HEK293 (cell line): ENCODE measurements at regions not wholly inside any gene's neighbourhood (a gene's known extent, or its start where the extent isn't known, plus 50 kb on each side); places are given as distances from the start of the nearest gene placed in this dataset.

Source experiments
- CTCF ChIA-PET: fragments of 350-600 bp; formaldehyde crosslinking; extraction: SDS; loops from one replicate; lab custom pipeline; 2021; ENCODE audit warnings: antibody characterized with exemption; lab: Yijun Ruan, JAX
- POLR2A ChIA-PET: fragments of 300-600 bp; formaldehyde crosslinking; extraction: SDS; loops from one replicate; lab custom pipeline; 2020; ENCODE audit warnings: antibody characterized with exemption, inconsistent platforms; lab: Yijun Ruan, JAX
- H3K27ac ChIP-seq: fragments of 200-500 bp; sonication (Bioruptor generic); 2 replicates; pipeline ENCODE4 v1.5.1; 2014; ENCODE audit warnings: low read depth, low read length, control low read depth, inconsistent platforms; ENCODE audit errors: extremely low read depth
- H3K36me3 ChIP-seq, 2 experiments: fragments of 200-500 bp in 1 of 2; sonication (Bioruptor generic) in 1 of 2; 1 replicate in 1 of 2; 2 replicates in 1 of 2; pipeline ENCODE4 v1.5.1; 2014 to 2017; ENCODE audit warnings: inconsistent platforms in 2 of 2, low read length in 2 of 2; ENCODE audit not compliant: control insufficient read depth in 2 of 2, insufficient read depth in 1 of 2
- H3K4me1 ChIP-seq: fragments of 200-500 bp; sonication (Bioruptor generic); 2 replicates; pipeline ENCODE4 v1.5.1; 2014; ENCODE audit warnings: mild to moderate bottlenecking, low read length, inconsistent platforms; ENCODE audit not compliant: control insufficient read depth, insufficient read depth
- H3K4me3 ChIP-seq: 2 replicates; pipeline ENCODE4 v1.5.1; 2011; ENCODE audit warnings: low read depth, mild to moderate bottlenecking, control low read depth, low read length, moderate library complexity
- H3K9me3 ChIP-seq: fragments of 200-500 bp; sonication (Bioruptor generic); 2 replicates; pipeline ENCODE4 v1.5.1; 2014; ENCODE audit warnings: low read depth, low read length, inconsistent platforms; ENCODE audit not compliant: control insufficient read depth, insufficient read depth
- ELK4 ChIP-seq: IDR thresholded peaks from 2 replicates; pipeline ENCODE4 v1.6.1; 2011; ENCODE audit warnings: mild to moderate bottlenecking, low read depth, low read length, borderline replicate concordance
- IKZF3 ChIP-seq: fragments of 450-650 bp; IDR thresholded peaks from 2 replicates; pipeline ENCODE4 v1.5.0; 2018; ENCODE audit warnings: missing biosample characterization, mild to moderate bottlenecking, missing genetic modification characterization, moderate library complexity
- KLF10 ChIP-seq: fragments of 450-650 bp; IDR thresholded peaks from 2 replicates; pipeline ENCODE4 v1.5.1; 2018; ENCODE audit warnings: missing biosample characterization, mild to moderate bottlenecking, missing genetic modification characterization
- KLF7 ChIP-seq: fragments of 450-650 bp; formaldehyde crosslinking; IDR thresholded peaks from 2 replicates; pipeline ENCODE4 v1.5.1; 2016; ENCODE audit warnings: missing biosample characterization, missing genetic modification characterization, borderline replicate concordance
- PBX3 ChIP-seq: sonication (generic); formaldehyde crosslinking; IDR thresholded peaks from 2 replicates; pipeline ENCODE4 v1.8.1; 2022; ENCODE audit warnings: mild to moderate bottlenecking, moderate library complexity, missing genetic modification reagents
- REPIN1 ChIP-seq: fragments of 450-650 bp; formaldehyde crosslinking; IDR thresholded peaks from 2 replicates; pipeline ENCODE4 v1.5.1; 2017; ENCODE audit warnings: missing biosample characterization, missing genetic modification characterization, low read depth
- SCRT1 ChIP-seq: fragments of 450-650 bp; formaldehyde crosslinking; IDR thresholded peaks from 2 replicates; pipeline ENCODE4 v1.5.1; 2016; ENCODE audit warnings: missing biosample characterization, missing genetic modification characterization, borderline replicate concordance
- ZIC2 ChIP-seq: fragments of 450-650 bp; formaldehyde crosslinking; IDR thresholded peaks from 2 replicates; pipeline ENCODE4 v1.5.1; 2016; ENCODE audit warnings: missing biosample characterization, missing genetic modification characterization
- ZNF132 ChIP-seq: fragments of 450-650 bp; formaldehyde crosslinking; IDR thresholded peaks from 2 replicates; pipeline ENCODE4 v1.5.1; 2017; ENCODE audit warnings: missing biosample characterization, missing genetic modification characterization, borderline replicate concordance
- ZNF214 ChIP-seq: fragments of 450-650 bp; formaldehyde crosslinking; IDR thresholded peaks from 2 replicates; pipeline ENCODE4 v1.5.1; 2017; ENCODE audit warnings: missing biosample characterization, mild to moderate bottlenecking, missing genetic modification characterization, borderline replicate concordance
- ZNF350 ChIP-seq: fragments of 450-650 bp; formaldehyde crosslinking; IDR thresholded peaks from 2 replicates; pipeline ENCODE4 v1.5.0; 2017; ENCODE audit warnings: missing biosample characterization, mild to moderate bottlenecking, missing genetic modification characterization
- ZNF426 ChIP-seq: fragments of 450-650 bp; formaldehyde crosslinking; IDR thresholded peaks from 2 replicates; pipeline ENCODE4 v1.5.1; 2017; ENCODE audit warnings: missing biosample characterization, missing genetic modification characterization, mild to moderate bottlenecking, inconsistent platforms, moderate library complexity
- ZNF48 ChIP-seq: fragments of 450-650 bp; formaldehyde crosslinking; IDR thresholded peaks from 2 replicates; pipeline ENCODE4 v1.5.1; 2016; ENCODE audit warnings: missing biosample characterization, missing genetic modification characterization
- ZNF580 ChIP-seq: fragments of 450-650 bp; formaldehyde crosslinking; IDR thresholded peaks from 2 replicates; pipeline ENCODE4 v1.5.1; 2016; ENCODE audit warnings: missing biosample characterization, missing genetic modification characterization
- ZNF596 ChIP-seq: fragments of 450-650 bp; IDR thresholded peaks from 2 replicates; pipeline ENCODE4 v1.5.0; 2018; ENCODE audit warnings: missing biosample characterization, mild to moderate bottlenecking, missing genetic modification characterization, moderate library complexity
- ZNF600 ChIP-seq: fragments of 450-650 bp; formaldehyde crosslinking; IDR thresholded peaks from 2 replicates; pipeline ENCODE4 v1.5.1; 2016; ENCODE audit warnings: missing biosample characterization, missing genetic modification characterization
- ZNF670 ChIP-seq: fragments of 450-650 bp; formaldehyde crosslinking; IDR thresholded peaks from 2 replicates; pipeline ENCODE4 v1.5.1; 2016; ENCODE audit warnings: missing biosample characterization, missing genetic modification characterization, low read depth
- ZNF747 ChIP-seq: fragments of 450-650 bp; formaldehyde crosslinking; IDR thresholded peaks from 2 replicates; pipeline ENCODE4 v1.5.1; 2016; ENCODE audit warnings: missing biosample characterization, missing genetic modification characterization
- ZSCAN23 ChIP-seq: fragments of 450-650 bp; formaldehyde crosslinking; IDR thresholded peaks from 2 replicates; pipeline ENCODE4 v1.5.1; 2016; ENCODE audit warnings: missing biosample characterization, missing genetic modification characterization
- ZSCAN5A ChIP-seq: fragments of 450-650 bp; formaldehyde crosslinking; IDR thresholded peaks from 2 replicates; pipeline ENCODE4 v1.5.1; 2016; ENCODE audit warnings: missing biosample characterization, missing genetic modification characterization
- TF ChIP-seq, protein P1 (sequence below): fragments of 450-650 bp; formaldehyde crosslinking; IDR thresholded peaks from 2 replicates; pipeline ENCODE4 v1.5.1; 2016; ENCODE audit warnings: missing biosample characterization, missing genetic modification characterization

DNA sequence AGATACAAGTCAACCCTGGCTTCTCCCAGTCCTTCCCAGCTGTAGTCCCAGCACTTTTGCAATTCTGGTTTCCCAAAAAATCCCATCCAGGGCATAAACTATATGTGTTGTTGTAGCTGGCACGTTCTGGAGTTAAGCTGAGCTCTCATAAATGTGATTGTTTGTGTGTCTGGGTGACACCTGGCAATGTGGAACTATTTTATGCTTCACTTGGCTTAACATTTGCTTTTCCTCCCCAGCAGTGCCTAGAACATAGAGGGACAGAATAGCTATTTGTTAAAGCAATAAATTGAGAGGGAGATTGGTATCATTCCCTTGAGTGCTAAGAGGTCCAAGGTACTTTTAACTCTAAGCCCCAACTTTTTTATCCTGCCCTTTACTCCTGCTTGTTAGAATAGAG, 575.9 kb upstream of the NOX3 start:
- POLR2A ChIA-PET = no interaction called here
- Histone ChIP-seq H3K4me3 (no peak overlapping the region), H3K9me3 (no peaks in the 10 kb centered on the region), H3K27ac (no peak overlapping the region), H3K36me3 (no peaks in the 10 kb centered on the region), H3K4me1 (no peaks in the 10 kb centered on the region)
- CTCF ChIA-PET = interaction anchor here (0.7 kb wide), 1 partner anchor 526 kb away, joined by 3 read pairs; no protein-coding TSS in a partner anchor
- TF ChIP-seq ZSCAN5A (tag by site-specific recombination) (no peak), ZSCAN23 (tag by site-specific recombination) (no peak), SCRT1 (no peak), ZNF426 (no peak), ZNF747 (no peak), ZNF132 (tag by site-specific recombination) (no peak)
- TF ChIP-seq, all 188 proteins: peak for 0

DNA sequence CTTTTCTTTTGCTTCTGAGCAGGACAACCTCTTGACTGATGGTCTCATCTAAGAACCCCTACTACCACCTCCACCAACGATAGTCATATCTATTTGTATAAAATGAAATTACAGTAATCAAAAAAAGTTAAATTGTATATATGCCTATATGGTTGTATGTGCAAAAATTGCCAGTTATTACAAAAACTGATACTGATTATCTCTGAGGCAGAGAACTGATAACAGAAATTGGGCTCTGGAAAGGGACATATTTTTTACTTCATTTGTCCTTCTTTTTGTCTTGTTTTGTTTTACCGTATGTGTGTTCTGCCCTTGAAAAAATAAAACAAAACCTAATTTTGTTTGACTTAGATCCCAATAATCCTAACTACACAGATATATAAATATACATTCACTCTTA, 574.4 kb upstream of the NOX3 start:
- no peaks in the 10 kb centered on the region for H3K36me3 ChIP-seq
- POLR2A ChIA-PET = no interaction called here
- no peak overlapping the region for H3K27ac ChIP-seq
- H3K4me1 ChIP-seq = no peaks in the 10 kb centered on the region
- H3K9me3 ChIP-seq = no peaks in the 10 kb centered on the region
- no peak overlapping the region for H3K4me3 ChIP-seq
- TF ChIP-seq KLF10 = no peak
- no peak for TF ChIP-seq ZNF580 (tag by site-specific recombination)
- no peak for TF ChIP-seq ZNF596 (tag by site-specific recombination)
- no peak for TF ChIP-seq KLF7
- no peak for TF ChIP-seq REPIN1
- no peak for TF ChIP-seq ZNF214 (tag by site-specific recombination)
- no peak for TF ChIP-seq ZNF48
- TF ChIP-seq ZSCAN23 (tag by site-specific recombination) = no peak
- TF ChIP-seq ZNF350 = no peak
- no peak for TF ChIP-seq ZNF670
- no peak for TF ChIP-seq ELK4
- no peak for TF ChIP-seq PBX3 (CRISPR knock-in tag)
- no peak for TF ChIP-seq IKZF3 (tag by site-specific recombination)
- no peak for TF ChIP-seq ZIC2 (tag by site-specific recombination)
- no peak for TF ChIP-seq ZNF600
- TF ChIP-seq, protein P1, sequence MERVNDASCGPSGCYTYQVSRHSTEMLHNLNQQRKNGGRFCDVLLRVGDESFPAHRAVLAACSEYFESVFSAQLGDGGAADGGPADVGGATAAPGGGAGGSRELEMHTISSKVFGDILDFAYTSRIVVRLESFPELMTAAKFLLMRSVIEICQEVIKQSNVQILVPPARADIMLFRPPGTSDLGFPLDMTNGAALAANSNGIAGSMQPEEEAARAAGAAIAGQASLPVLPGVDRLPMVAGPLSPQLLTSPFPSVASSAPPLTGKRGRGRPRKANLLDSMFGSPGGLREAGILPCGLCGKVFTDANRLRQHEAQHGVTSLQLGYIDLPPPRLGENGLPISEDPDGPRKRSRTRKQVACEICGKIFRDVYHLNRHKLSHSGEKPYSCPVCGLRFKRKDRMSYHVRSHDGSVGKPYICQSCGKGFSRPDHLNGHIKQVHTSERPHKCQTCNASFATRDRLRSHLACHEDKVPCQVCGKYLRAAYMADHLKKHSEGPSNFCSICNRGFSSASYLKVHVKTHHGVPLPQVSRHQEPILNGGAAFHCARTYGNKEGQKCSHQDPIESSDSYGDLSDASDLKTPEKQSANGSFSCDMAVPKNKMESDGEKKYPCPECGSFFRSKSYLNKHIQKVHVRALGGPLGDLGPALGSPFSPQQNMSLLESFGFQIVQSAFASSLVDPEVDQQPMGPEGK (tag by site-specific recombination) = no peak
- TF ChIP-seq, all 188 proteins: peak for 0
- CTCF ChIA-PET = interaction anchor here (0.6 to 0.7 kb wide), 2 partner anchors 27 to 1790 kb away, joined by 3 read pairs; no protein-coding TSS in a partner anchor
